HCT116 (cell line): ENCODE measurements at regions not wholly inside any gene's neighbourhood (a gene's known extent, or its start where the extent isn't known, plus 50 kb on each side); places are given as distances from the start of the nearest gene placed in this dataset.

Experiments
- ATAC-seq: fragments of 200-7000 bp; cut with Tn5 transposase; 2 replicates; pipeline ENCODE4 v1.9.1; 2020; ENCODE audit warnings: mild to moderate bottlenecking, moderate library complexity
- BruUV-seq: library from RNA; stranded (reverse); fragments of 400-500 nt; replicated peaks from 2 replicates; lab custom pipeline; 2021; lab: Mats Ljungman, UMichigan
- CTCF ChIA-PET: fragments of 300-600 bp; sonication (Branson Sonifier 250); formaldehyde crosslinking; loops from one replicate; lab custom pipeline; 2021; ENCODE audit warnings: antibody characterized with exemption; lab: Charles Lee
- POLR2A ChIA-PET: fragments of 300-600, 350-600 bp; sonication (Branson Sonifier 250); formaldehyde crosslinking; loops from one replicate; lab custom pipeline; 2021; ENCODE audit warnings: antibody characterized with exemption; lab: Charles Lee
- RAD21 ChIA-PET, 2 experiments: fragments of 300-600 bp; sonication (Branson Sonifier 250); formaldehyde crosslinking; loops; one replicate each; lab custom pipeline; 2023; ENCODE audit warnings: low total read pairs in 2 of 2; ENCODE audit not compliant: uncharacterized antibody in 2 of 2, unreplicated experiment in 2 of 2, low non-redundant PET in 1 of 2; lab: Charles Lee
- DNase-seq: peaks from one replicate; pipeline ENCODE4 v3.0.0-alpha.2; 2010; ENCODE audit warnings: low read depth, low spot score
- H2AFZ ChIP-seq: fragments of 200-600 bp; shearing (Covaris generic), sonication (generic); 2 replicates; pipeline ENCODE4 v1.6.1; 2017; ENCODE audit warnings: low read depth, mixed run types, mixed read lengths, antibody characterized with exemption, low read length; ENCODE audit not compliant: poor library complexity, severe bottlenecking
- H3K27ac ChIP-seq: 2 replicates; pipeline ENCODE4 v1.5.1; 2012; ENCODE audit warnings: low read depth, low read length
- H3K27me3 ChIP-seq: fragments of 200-600 bp; sonication (generic); 2 replicates; pipeline ENCODE4 v1.6.1; 2016; ENCODE audit warnings: mixed run types, low read length, mixed read lengths; ENCODE audit not compliant: insufficient read depth
- H3K36me3 ChIP-seq, 2 experiments: fragments of 200-500 bp in 1 of 2; fragments of 200-600 bp in 1 of 2; sonication (Bioruptor generic) in 1 of 2; sonication (generic) in 1 of 2; 2 replicates each; pipeline versions ENCODE4 v1.5.1 to v1.6.1; 2014 to 2016; ENCODE audit warnings: low read length in 2 of 2, inconsistent platforms in 1 of 2, mixed read lengths in 1 of 2, mixed run types in 1 of 2; ENCODE audit not compliant: insufficient read depth in 2 of 2, control insufficient read depth in 1 of 2
- H3K4me1 ChIP-seq, 2 experiments: fragments of 200-600 bp in 1 of 2; sonication (generic) in 1 of 2; 2 replicates each; pipeline versions ENCODE4 v1.5.1 to v1.6.1; 2012 to 2017; ENCODE audit warnings: low read length in 2 of 2, inconsistent platforms in 1 of 2, mild to moderate bottlenecking in 1 of 2, mixed read lengths in 1 of 2, mixed run types in 1 of 2, moderate library complexity in 1 of 2; ENCODE audit not compliant: insufficient read depth in 2 of 2, control insufficient read depth in 1 of 2
- H3K4me2 ChIP-seq: fragments of 200-600 bp; sonication (generic); 2 replicates; pipeline ENCODE4 v1.6.1; 2017; ENCODE audit warnings: mixed run types, low read length, mixed read lengths
- H3K4me3 ChIP-seq, 2 experiments: fragments of 200-600 bp in 1 of 2; sonication (generic) in 1 of 2; replicated peaks in 1 of 2; 2 replicates each; pipeline ENCODE4 v1.5.1; 2011 to 2016; ENCODE audit warnings: low read length in 2 of 2, control low read depth in 1 of 2, low read depth in 1 of 2, mild to moderate bottlenecking in 1 of 2, mixed read lengths in 1 of 2, mixed run types in 1 of 2
- H3K79me2 ChIP-seq: fragments of 200-600 bp; sonication (generic); 2 replicates; pipeline ENCODE4 v1.6.1; 2017; ENCODE audit warnings: mild to moderate bottlenecking, mixed run types, low read length, moderate library complexity, mixed read lengths; ENCODE audit not compliant: insufficient read depth
- H3K9ac ChIP-seq: fragments of 200-600 bp; sonication (generic); 2 replicates; pipeline ENCODE4 v1.6.1; 2016; ENCODE audit warnings: low read length, mixed read lengths
- H3K9me2 ChIP-seq: fragments of 200-600 bp; sonication (generic), shearing (Covaris generic); 2 replicates; pipeline ENCODE4 v1.6.1; 2017; ENCODE audit warnings: mixed run types, mild to moderate bottlenecking, moderate library complexity; ENCODE audit not compliant: insufficient read depth
- H3K9me3 ChIP-seq, 2 experiments: fragments of 200-500 bp in 1 of 2; fragments of 200-600 bp in 1 of 2; sonication (Bioruptor generic) in 1 of 2; sonication (generic) in 1 of 2; 2 replicates each; pipeline ENCODE4 v1.6.1; 2014 to 2017; ENCODE audit warnings: low read length in 2 of 2, mixed read lengths in 2 of 2, inconsistent platforms in 1 of 2, low read depth in 1 of 2, mild to moderate bottlenecking in 1 of 2, mixed run types in 1 of 2, moderate library complexity in 1 of 2; ENCODE audit not compliant: control insufficient read depth in 1 of 2, insufficient read depth in 1 of 2
- H4K20me1 ChIP-seq: fragments of 200-600 bp; sonication (generic), shearing (Covaris generic); 2 replicates; pipeline ENCODE4 v1.6.1; 2017; ENCODE audit warnings: mixed run types, mild to moderate bottlenecking, moderate library complexity; ENCODE audit not compliant: insufficient read depth
- ATF3 ChIP-seq: IDR thresholded peaks from 2 replicates; pipeline ENCODE4 v1.6.1; 2012
- CBX3 ChIP-seq: IDR thresholded peaks from 2 replicates; pipeline ENCODE4 v1.6.1; 2012; ENCODE audit warnings: low read depth
- CEBPB ChIP-seq: IDR thresholded peaks from 2 replicates; pipeline ENCODE4 v1.6.1; 2012; ENCODE audit warnings: low read depth
- CTCF ChIP-seq, 3 experiments: fragments of 200-600 bp in 1 of 3; sonication (generic) in 1 of 3; IDR thresholded peaks in 2 of 3; conservative IDR thresholded peaks in 1 of 3; 2 replicates each; pipeline ENCODE4 v1.5.1; 2012 to 2017; ENCODE audit warnings: low read depth in 2 of 3, low read length in 2 of 3, antibody characterized with exemption in 1 of 3, borderline replicate concordance in 1 of 3, control low read depth in 1 of 3, mild to moderate bottlenecking in 1 of 3, mixed read lengths in 1 of 3, mixed run types in 1 of 3, moderate library complexity in 1 of 3; ENCODE audit not compliant: insufficient read depth in 1 of 3
- ELF1 ChIP-seq: IDR thresholded peaks from 2 replicates; pipeline ENCODE4 v1.6.1; 2012; ENCODE audit warnings: low read depth, borderline replicate concordance
- EZH2 ChIP-seq: fragments of 200-600 bp; sonication (generic); IDR thresholded peaks from 2 replicates; pipeline ENCODE4 v1.6.1; 2017; ENCODE audit warnings: antibody characterized with exemption, mixed run types
- FOSL1 ChIP-seq: IDR thresholded peaks from 2 replicates; pipeline ENCODE4 v1.6.1; 2012; ENCODE audit warnings: low read depth
- MAX ChIP-seq: IDR thresholded peaks from 2 replicates; pipeline ENCODE4 v1.6.1; 2012
- POLR2A ChIP-seq: IDR thresholded peaks from 2 replicates; pipeline ENCODE4 v1.7.0; 2011; ENCODE audit warnings: borderline replicate concordance; ENCODE audit not compliant: insufficient read depth, insufficient read length; ENCODE audit errors: extremely low read depth
- POLR2AphosphoS5 ChIP-seq: IDR thresholded peaks from 2 replicates; pipeline ENCODE4 v1.6.1; 2011; ENCODE audit warnings: mild to moderate bottlenecking, low read depth, low read length, moderate library complexity
- REST ChIP-seq: IDR thresholded peaks from 2 replicates; pipeline ENCODE4 v1.6.1; 2012; ENCODE audit warnings: low read depth
- SIN3A ChIP-seq: IDR thresholded peaks from 2 replicates; pipeline ENCODE4 v1.6.1; 2012; ENCODE audit warnings: low read depth
- SP1 ChIP-seq: IDR thresholded peaks from 2 replicates; pipeline ENCODE4 v1.6.1; 2012; ENCODE audit warnings: low read depth
- SRF ChIP-seq: IDR thresholded peaks from 2 replicates; pipeline ENCODE4 v1.6.1; 2012; ENCODE audit warnings: low read depth
- TCF7L2 ChIP-seq: IDR thresholded peaks from 2 replicates; pipeline ENCODE4 v1.7.0; 2011; ENCODE audit warnings: borderline replicate concordance, inconsistent platforms; ENCODE audit not compliant: insufficient read depth, insufficient read length; ENCODE audit errors: extremely low read depth
- YY1 ChIP-seq: IDR thresholded peaks from 2 replicates; pipeline ENCODE4 v1.6.1; 2011; ENCODE audit warnings: low read length, low read depth, moderate library complexity, mild to moderate bottlenecking; ENCODE audit not compliant: insufficient replicate concordance; ENCODE audit errors: extremely low read depth
- ZFX ChIP-seq: fragments of 450-650 bp; IDR thresholded peaks from 2 replicates; pipeline ENCODE4 v1.6.1; 2017
- intact Hi-C: fragments of 100-400 bp; cut with micrococcal nuclease; formaldehyde crosslinking; loops from 2 replicates; pipeline ENCODE4 v1.10.0; 2022

- TF ChIP-seq SIN3A, result no peak
- no peak for TF ChIP-seq YY1
- TF ChIP-seq TCF7L2, result no peak
- TF ChIP-seq CTCF (IDR thresholded peaks at IDR 0.05 in 2 of 3, conservative IDR thresholded peaks at IDR 0.05 in 1 of 3; ENCODE audit: borderline replicate concordance in 1 of 3, insufficient read depth in 1 of 3, low read depth in 2 of 3, low read length in 2 of 3), result no peak
- no peak for TF ChIP-seq CEBPB
- no peak for TF ChIP-seq SRF
- TF ChIP-seq POLR2AphosphoS5, result no peak
- TF ChIP-seq POLR2A, result no peak
These were observed 53.7 kb upstream of the DHX40 start (continued) for GRCh38 chr17:59511726-59512125.

GRCh38 chr17:59512844-59513385 lies 52.5 kb upstream of the DHX40 start:
- no peak overlapping the region for H3K4me3 ChIP-seq
- H3K4me1 ChIP-seq, result no peaks in the 10 kb centered on the region
- no peaks in the 10 kb centered on the region for H3K79me2 ChIP-seq
- H3K27ac ChIP-seq, result no peak overlapping the region
- no peaks in the 10 kb centered on the region for H4K20me1 ChIP-seq
- TF ChIP-seq ZFX (no peak), ELF1 (no peak), POLR2AphosphoS5 (no peak), REST (no peak), FOSL1 (no peak), CEBPB (no peak), EZH2 (no peak), CBX3 (no peak), YY1 (no peak), MAX (no peak), ATF3 (no peak), SP1 (no peak), TCF7L2 (no peak)
- H3K9ac ChIP-seq, result no peak overlapping the region
- H3K27me3 ChIP-seq, result no peaks in the 10 kb centered on the region
- H3K9me2 ChIP-seq, result no peaks in the 10 kb centered on the region
- DNase-seq, result no peak
- intact Hi-C loops, result no loop called here
- RAD21 ChIA-PET, result no interaction called here
- BruUV-seq, result no TSS peak
- ATAC-seq, result no peak
- CTCF ChIA-PET, result no interaction called here
- no peak overlapping the region for H3K4me2 ChIP-seq
- no peaks in the 10 kb centered on the region for H3K36me3 ChIP-seq
- no peak overlapping the region for H2AFZ ChIP-seq
- H3K9me3 ChIP-seq, result no peaks in the 10 kb centered on the region
- POLR2A ChIA-PET, result no interaction called here
